Nephron progenitor cell (in vitro differentiated cells): ENCODE measurements at regions not wholly inside any gene's neighbourhood (a gene's known extent, or its start where the extent isn't known, plus 50 kb on each side); places are given as distances from the start of the nearest gene placed in this dataset.

ENCODE experiments used
- DNase-seq: peaks from one replicate; pipeline ENCODE4 v3.0.0; 2021
- H3K27ac Mint-ChIP-seq: 2 replicates; pipeline ENCODE4 v1.8.0; 2021; ENCODE audit warnings: mild to moderate bottlenecking, moderate library complexity, mixed read lengths
- H3K27me3 Mint-ChIP-seq: 2 replicates; pipeline ENCODE4 v1.8.0; 2021; ENCODE audit warnings: mild to moderate bottlenecking, low read depth, mixed read lengths; ENCODE audit not compliant: poor library complexity
- H3K36me3 Mint-ChIP-seq: 2 replicates; pipeline ENCODE4 v1.8.0; 2021; ENCODE audit warnings: low read depth, mixed read lengths
- H3K4me1 Mint-ChIP-seq: 2 replicates; pipeline ENCODE4 v1.8.0; 2021; ENCODE audit warnings: mixed read lengths
- H3K4me3 Mint-ChIP-seq: 2 replicates; pipeline ENCODE4 v1.8.0; 2021; ENCODE audit warnings: mild to moderate bottlenecking, moderate library complexity, mixed read lengths
- H3K9me3 Mint-ChIP-seq: 2 replicates; pipeline ENCODE4 v1.8.0; 2021; ENCODE audit warnings: mild to moderate bottlenecking, moderate library complexity, mixed read lengths
- CTCF ChIP-seq: fragments of 200-600 bp; sonication (generic); IDR thresholded peaks from 2 replicates; pipeline ENCODE4 v1.5.0; 2021; ENCODE audit warnings: antibody characterized with exemption

GRCh38 chr15:98519767-98520550, 128.4 kb upstream of the IGF1R start:
- no peak for DNase-seq
- Mint-ChIP-seq H3K36me3 (no peaks in the 10 kb centered on the region), H3K27ac (no peak overlapping the region), H3K4me3 (no peak overlapping the region), H3K4me1 (peaks cover 33% of the 10 kb centered on the region), H3K9me3 (no peaks in the 10 kb centered on the region), H3K27me3 (peaks cover 6% of the 10 kb centered on the region)
- TF ChIP-seq CTCF = no peak

GRCh38 chr15:98522127-98522526, 126.2 kb upstream of the IGF1R start:
- Mint-ChIP-seq H3K36me3 (no peaks in the 10 kb centered on the region), H3K4me3 (no peak overlapping the region), H3K27ac (no peak overlapping the region), H3K9me3 (no peaks in the 10 kb centered on the region), H3K4me1 (peaks cover 40% of the 10 kb centered on the region), H3K27me3 (peaks cover 6% of the 10 kb centered on the region)
- TF ChIP-seq CTCF = no peak
- DNase-seq = no peak

- no peak for TF ChIP-seq CTCF
- H3K27me3 Mint-ChIP-seq = peaks cover 10% of the 10 kb centered on the region
- H3K4me3 Mint-ChIP-seq = no peak overlapping the region
- H3K9me3 Mint-ChIP-seq = no peaks in the 10 kb centered on the region
- peaks cover 41% of the 10 kb centered on the region for H3K4me1 Mint-ChIP-seq
- H3K27ac Mint-ChIP-seq = peak overlapping the region; percentile 74
- DNase-seq = no peak
- H3K36me3 Mint-ChIP-seq = no peaks in the 10 kb centered on the region
These were observed 124.3 kb upstream of the IGF1R start for GRCh38 chr15:98523912-98524662.

GRCh38 chr15:98524838-98525660, 123.3 kb upstream of the IGF1R start:
- H3K9me3 Mint-ChIP-seq = no peaks in the 10 kb centered on the region
- no peaks in the 10 kb centered on the region for H3K36me3 Mint-ChIP-seq
- no peak for TF ChIP-seq CTCF
- no peak for DNase-seq
- H3K4me1 Mint-ChIP-seq = peaks cover 41% of the 10 kb centered on the region
- no peak overlapping the region for H3K27ac Mint-ChIP-seq
- H3K27me3 Mint-ChIP-seq = peaks cover 10% of the 10 kb centered on the region
- H3K4me3 Mint-ChIP-seq = no peak overlapping the region

- Mint-ChIP-seq H3K9me3 (no peaks in the 10 kb centered on the region), H3K36me3 (no peaks in the 10 kb centered on the region), H3K27me3 (peaks cover 13% of the 10 kb centered on the region), H3K27ac (no peak overlapping the region), H3K4me1 (peaks cover 41% of the 10 kb centered on the region), H3K4me3 (no peak overlapping the region)
- no peak for TF ChIP-seq CTCF
- no peak for DNase-seq
These were observed 122.7 kb upstream of the IGF1R start for GRCh38 chr15:98525661-98526001.
